Uterus (tissue), 3 donors: ENCODE measurements at regions not wholly inside any gene's neighbourhood (a gene's known extent, or its start where the extent isn't known, plus 50 kb on each side); places are given as distances from the start of the nearest gene placed in this dataset.

Experiments used
- DNase-seq, 2 donors: peaks; one replicate each; pipeline ENCODE4 v3.0.0-alpha.2; 2019 to 2020
- H3K27ac ChIP-seq, 2 donors: fragments of 200-600 bp; sonication (generic); 1 replicate in 1 of 2; 2 replicates in 1 of 2; pipeline ENCODE4 v1.5.1; 2016 to 2018
- H3K27me3 ChIP-seq, 2 donors: fragments of 200-600 bp; sonication (generic); one replicate each; pipeline ENCODE4 v1.5.1; 2018 to 2019; ENCODE audit warnings: control low read depth in 1 of 2
- H3K36me3 ChIP-seq, 2 donors: fragments of 200-600 bp; sonication (generic); one replicate each; pipeline ENCODE4 v1.5.1; 2019; ENCODE audit warnings: control low read depth in 1 of 2
- H3K4me1 ChIP-seq, 2 donors: fragments of 200-600 bp; sonication (generic); one replicate each; pipeline ENCODE4 v1.5.1; 2018 to 2019; ENCODE audit warnings: control low read depth in 1 of 2
- H3K4me3 ChIP-seq, 2 donors: fragments of 200-600 bp; sonication (generic); 1 replicate in 1 of 2; 2 replicates in 1 of 2; pipeline ENCODE4 v1.5.1; 2018 to 2019; ENCODE audit warnings: mild to moderate bottlenecking in 1 of 2
- H3K9me3 ChIP-seq, 2 donors: fragments of 200-600 bp; sonication (generic); one replicate each; pipeline ENCODE4 v1.5.1; 2019; ENCODE audit warnings: control low read depth in 1 of 2
- POLR2A ChIP-seq, 2 donors: fragments of 450-650 bp; IDR thresholded peaks; one replicate each; pipeline ENCODE4 v1.6.1; 2016; ENCODE audit warnings: antibody characterized with exemption in 2 of 2, mild to moderate bottlenecking in 1 of 2, moderate library complexity in 1 of 2
- intact Hi-C: fragments of 100-400 bp; cut with DNase I; formaldehyde crosslinking; loops from one replicate; pipeline ENCODE4 v1.15.1; 2023; ENCODE audit warnings: low total_unique reads
- TF ChIP-seq, protein P1 (sequence below), 4 experiments: fragments of 200-600 bp in 2 of 4; fragments of 450-650 bp in 2 of 4; sonication (generic) in 2 of 4; IDR thresholded peaks; one replicate each; pipeline ENCODE4 v1.5.1; 2016 to 2019; ENCODE audit warnings: antibody characterized with exemption in 4 of 4, mild to moderate bottlenecking in 2 of 4, moderate library complexity in 1 of 4
- donor health status: DM: yes; HTN: yes; CAD: no.

DNA sequence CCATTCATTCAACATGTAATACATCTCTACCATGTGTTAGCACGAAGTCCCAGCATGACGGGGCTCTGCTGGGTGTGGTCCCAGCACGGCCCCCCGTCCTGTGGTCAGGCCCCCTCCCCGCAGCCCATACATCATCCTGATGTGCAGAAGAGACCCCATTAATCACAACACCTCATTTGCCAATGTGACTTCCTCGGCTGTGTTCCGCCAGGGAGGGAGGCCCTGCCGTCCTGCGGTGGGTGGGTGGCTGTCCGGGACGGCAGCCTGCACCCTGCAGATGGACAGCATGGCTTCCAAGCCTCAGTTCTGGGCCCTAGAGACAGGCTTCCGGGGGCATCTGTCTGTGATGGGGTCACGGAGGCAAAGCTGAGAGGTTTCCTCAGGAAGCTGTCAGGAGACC is 254.0 kb downstream of the CYP26B1 start:
- H3K36me3 ChIP-seq, result no peaks in the 10 kb centered on the region
- H3K27ac ChIP-seq, result no peak overlapping the region
- DNase-seq, result no peak
- no peaks in the 10 kb centered on the region for H3K4me1 ChIP-seq
- no peaks in the 10 kb centered on the region for H3K27me3 ChIP-seq
- intact Hi-C loops, result no loop called here
- no peaks in the 10 kb centered on the region for H3K9me3 ChIP-seq
- TF ChIP-seq POLR2A (IDR thresholded peaks at IDR 0.05), result no peak
- TF ChIP-seq, protein P1, sequence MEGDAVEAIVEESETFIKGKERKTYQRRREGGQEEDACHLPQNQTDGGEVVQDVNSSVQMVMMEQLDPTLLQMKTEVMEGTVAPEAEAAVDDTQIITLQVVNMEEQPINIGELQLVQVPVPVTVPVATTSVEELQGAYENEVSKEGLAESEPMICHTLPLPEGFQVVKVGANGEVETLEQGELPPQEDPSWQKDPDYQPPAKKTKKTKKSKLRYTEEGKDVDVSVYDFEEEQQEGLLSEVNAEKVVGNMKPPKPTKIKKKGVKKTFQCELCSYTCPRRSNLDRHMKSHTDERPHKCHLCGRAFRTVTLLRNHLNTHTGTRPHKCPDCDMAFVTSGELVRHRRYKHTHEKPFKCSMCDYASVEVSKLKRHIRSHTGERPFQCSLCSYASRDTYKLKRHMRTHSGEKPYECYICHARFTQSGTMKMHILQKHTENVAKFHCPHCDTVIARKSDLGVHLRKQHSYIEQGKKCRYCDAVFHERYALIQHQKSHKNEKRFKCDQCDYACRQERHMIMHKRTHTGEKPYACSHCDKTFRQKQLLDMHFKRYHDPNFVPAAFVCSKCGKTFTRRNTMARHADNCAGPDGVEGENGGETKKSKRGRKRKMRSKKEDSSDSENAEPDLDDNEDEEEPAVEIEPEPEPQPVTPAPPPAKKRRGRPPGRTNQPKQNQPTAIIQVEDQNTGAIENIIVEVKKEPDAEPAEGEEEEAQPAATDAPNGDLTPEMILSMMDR (IDR thresholded peaks at IDR 0.05), result no peak
- no peak overlapping the region for H3K4me3 ChIP-seq

DNA sequence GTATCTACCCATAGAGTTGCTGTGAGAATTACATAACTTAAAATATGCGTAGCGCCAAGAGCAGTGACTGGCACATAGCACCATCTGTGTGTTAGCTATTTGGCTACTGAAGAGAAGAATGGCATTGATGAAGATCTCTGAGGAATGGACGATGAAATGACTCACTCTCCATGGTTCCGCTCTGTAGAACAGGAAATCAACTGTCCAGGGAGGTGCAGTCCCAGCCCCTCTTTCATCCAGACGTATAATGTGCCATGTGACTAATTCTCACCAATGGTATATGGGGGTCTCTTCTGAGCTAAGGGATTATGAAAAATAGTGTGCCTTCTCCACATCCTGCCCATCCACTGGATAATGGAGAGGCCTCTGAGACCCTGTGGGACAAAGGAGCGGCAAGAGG is 254.8 kb downstream of the CYP26B1 start:
- H3K27ac ChIP-seq, result no peak overlapping the region
- H3K27me3 ChIP-seq, result no peaks in the 10 kb centered on the region
- H3K36me3 ChIP-seq, result no peaks in the 10 kb centered on the region
- DNase-seq, result no peak
- TF ChIP-seq POLR2A (IDR thresholded peaks at IDR 0.05), result no peak
- TF ChIP-seq, protein P1 (IDR thresholded peaks at IDR 0.05), result no peak
- no peaks in the 10 kb centered on the region for H3K9me3 ChIP-seq
- intact Hi-C loops, result no loop called here
- no peak overlapping the region for H3K4me3 ChIP-seq
- H3K4me1 ChIP-seq, result no peaks in the 10 kb centered on the region

- DNase-seq, result no peak
- intact Hi-C loops, result no loop called here
- Histone ChIP-seq H3K27ac (no peak overlapping the region), H3K36me3 (no peaks in the 10 kb centered on the region), H3K27me3 (no peaks in the 10 kb centered on the region), H3K4me1 (no peaks in the 10 kb centered on the region), H3K4me3 (no peak overlapping the region), H3K9me3 (no peaks in the 10 kb centered on the region)
- TF ChIP-seq, protein P1 (IDR thresholded peaks at IDR 0.05), result no peak
- TF ChIP-seq POLR2A (IDR thresholded peaks at IDR 0.05), result no peak
Measured at GRCh38 chr2:71892423-71892730, 255.3 kb downstream of the CYP26B1 start.

GRCh38 chr2:71891719-71892422 is 255.8 kb downstream of the CYP26B1 start:
- H3K4me3 ChIP-seq, result no peak overlapping the region
- no peaks in the 10 kb centered on the region for H3K9me3 ChIP-seq
- no peak for TF ChIP-seq POLR2A (IDR thresholded peaks at IDR 0.05)
- TF ChIP-seq, protein P1 (IDR thresholded peaks at IDR 0.05), result no peak
- no peaks in the 10 kb centered on the region for H3K27me3 ChIP-seq
- intact Hi-C loops, result no loop called here
- H3K27ac ChIP-seq, result no peak overlapping the region
- no peak for DNase-seq
- no peaks in the 10 kb centered on the region for H3K4me1 ChIP-seq
- H3K36me3 ChIP-seq, result no peaks in the 10 kb centered on the region

GRCh38 chr2:71891155-71891554 is 256.5 kb downstream of the CYP26B1 start:
- no peaks in the 10 kb centered on the region for H3K4me1 ChIP-seq
- intact Hi-C loops, result no loop called here
- H3K9me3 ChIP-seq, result no peaks in the 10 kb centered on the region
- H3K27ac ChIP-seq, result no peak overlapping the region
- H3K27me3 ChIP-seq, result no peaks in the 10 kb centered on the region
- no peak for TF ChIP-seq POLR2A (IDR thresholded peaks at IDR 0.05)
- TF ChIP-seq, protein P1 (IDR thresholded peaks at IDR 0.05), result no peak
- DNase-seq, result no peak
- no peak overlapping the region for H3K4me3 ChIP-seq
- no peaks in the 10 kb centered on the region for H3K36me3 ChIP-seq
